ENCODE measurements at regions not wholly inside any gene's neighbourhood (a gene's known extent, or its start where the extent isn't known, plus 50 kb on each side); places are given as distances from the start of the nearest gene placed in this dataset.

DNA sequence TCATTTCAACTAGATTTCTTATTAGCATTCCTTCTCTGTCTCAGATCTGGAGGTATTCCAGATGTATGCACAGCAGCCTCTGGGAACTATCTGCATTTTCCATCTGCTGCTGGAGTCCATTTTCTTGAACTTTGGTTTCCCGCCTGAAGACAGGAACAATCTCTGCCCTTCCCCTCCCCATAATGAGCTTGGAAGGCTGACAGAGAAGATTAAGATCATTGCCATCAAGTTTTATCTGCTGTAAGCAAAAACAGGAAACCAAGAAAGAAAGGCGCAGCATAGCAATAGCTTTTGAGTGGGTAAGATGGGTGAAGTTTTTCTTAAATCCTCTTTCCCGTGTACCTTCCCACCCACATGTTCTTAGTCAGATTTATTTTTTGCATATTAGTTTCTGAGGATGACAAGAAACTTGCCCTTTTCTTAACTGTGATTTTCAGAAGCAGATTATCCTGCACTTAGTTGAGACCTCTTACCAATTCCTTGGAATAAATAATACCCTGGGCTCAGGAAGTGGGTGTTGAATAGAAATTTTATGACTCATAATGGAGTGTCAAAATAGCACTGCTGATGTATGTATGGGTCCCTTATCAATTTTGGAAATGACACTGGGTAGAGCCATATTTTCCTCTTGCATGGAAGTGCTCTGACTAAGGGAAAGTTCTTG is 78.3 kb downstream of the CT47B1 start:
- TF ChIP-seq, protein P1, sequence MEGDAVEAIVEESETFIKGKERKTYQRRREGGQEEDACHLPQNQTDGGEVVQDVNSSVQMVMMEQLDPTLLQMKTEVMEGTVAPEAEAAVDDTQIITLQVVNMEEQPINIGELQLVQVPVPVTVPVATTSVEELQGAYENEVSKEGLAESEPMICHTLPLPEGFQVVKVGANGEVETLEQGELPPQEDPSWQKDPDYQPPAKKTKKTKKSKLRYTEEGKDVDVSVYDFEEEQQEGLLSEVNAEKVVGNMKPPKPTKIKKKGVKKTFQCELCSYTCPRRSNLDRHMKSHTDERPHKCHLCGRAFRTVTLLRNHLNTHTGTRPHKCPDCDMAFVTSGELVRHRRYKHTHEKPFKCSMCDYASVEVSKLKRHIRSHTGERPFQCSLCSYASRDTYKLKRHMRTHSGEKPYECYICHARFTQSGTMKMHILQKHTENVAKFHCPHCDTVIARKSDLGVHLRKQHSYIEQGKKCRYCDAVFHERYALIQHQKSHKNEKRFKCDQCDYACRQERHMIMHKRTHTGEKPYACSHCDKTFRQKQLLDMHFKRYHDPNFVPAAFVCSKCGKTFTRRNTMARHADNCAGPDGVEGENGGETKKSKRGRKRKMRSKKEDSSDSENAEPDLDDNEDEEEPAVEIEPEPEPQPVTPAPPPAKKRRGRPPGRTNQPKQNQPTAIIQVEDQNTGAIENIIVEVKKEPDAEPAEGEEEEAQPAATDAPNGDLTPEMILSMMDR (conservative IDR thresholded peaks at IDR 0.05; ENCODE audit: low read length) = no peak
- no peak for TF ChIP-seq EZH2phosphoT487 (IDR thresholded peaks at IDR 0.05; ENCODE audit: borderline replicate concordance, low read depth, low read length)
- Histone ChIP-seq H4K20me1 (ENCODE audit: insufficient read depth, low read length) (no peaks in the 10 kb centered on the region), H3K9me3 (ENCODE audit: low read length) (no peaks in the 10 kb centered on the region), H3K79me2 (ENCODE audit: insufficient read depth, low read depth, low read length) (no peaks in the 10 kb centered on the region), H2AFZ (ENCODE audit: low read length) (no peak overlapping the region), H3K36me3 (ENCODE audit: insufficient read depth, low read length) (no peaks in the 10 kb centered on the region), H3K9me2 (ENCODE audit: insufficient read depth, low read length) (no peaks in the 10 kb centered on the region), H3K4me3 (ENCODE audit: low read depth, low read length, poor library complexity, severe bottlenecking) (no peak overlapping the region), H3K27ac (ENCODE audit: low read depth, low read length, poor library complexity, severe bottlenecking) (no peak overlapping the region), H3K4me2 (ENCODE audit: low read length) (no peak overlapping the region), H3K4me1 (ENCODE audit: insufficient read depth, low read length, poor library complexity, severe bottlenecking) (peaks cover 8% of the 10 kb centered on the region)
- no peak for DNase-seq (ENCODE audit: low spot score)
- ChIA-PET POLR2A (interaction anchor here (0.7 kb wide), 1 partner anchor 281 kb away, joined by 4 read pairs; no protein-coding TSS in a partner anchor), CTCF (ENCODE audit: unreplicated experiment) (no interaction called here)
- intact Hi-C loops (cut with micrococcal nuclease; ENCODE audit: unreplicated experiment) = no loop called here
- BruUV-seq (replicated peaks) = no TSS peak

DNA sequence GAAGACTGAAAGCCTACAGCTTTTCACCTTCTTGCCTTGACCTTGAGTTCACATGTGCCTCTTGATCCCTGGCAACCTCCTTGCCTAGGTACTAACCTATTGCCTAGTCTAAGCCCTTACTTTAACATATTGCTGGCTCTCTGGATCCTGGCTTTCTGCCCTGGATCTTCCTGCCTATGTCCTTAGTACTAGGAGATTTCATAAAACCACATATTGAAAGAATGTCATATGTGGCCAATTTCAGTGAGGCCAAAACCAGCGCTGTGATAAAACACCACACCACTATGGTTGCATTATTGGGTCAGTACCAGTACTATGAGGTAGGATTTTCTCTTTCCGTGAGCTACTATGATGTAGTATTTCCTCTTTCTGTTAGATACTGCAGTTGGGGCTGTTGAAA is 80.4 kb downstream of the CT47B1 start:
- no peaks in the 10 kb centered on the region for H3K79me2 ChIP-seq (ENCODE audit: insufficient read depth, low read depth, low read length)
- TF ChIP-seq, protein P1 (conservative IDR thresholded peaks at IDR 0.05; ENCODE audit: low read length) = no peak
- no peak for TF ChIP-seq EZH2phosphoT487 (IDR thresholded peaks at IDR 0.05; ENCODE audit: borderline replicate concordance, low read depth, low read length)
- ChIA-PET POLR2A (no interaction called here), CTCF (ENCODE audit: unreplicated experiment) (no interaction called here)
- no peak overlapping the region for H3K4me3 ChIP-seq (ENCODE audit: low read depth, low read length, poor library complexity, severe bottlenecking)
- H4K20me1 ChIP-seq (ENCODE audit: insufficient read depth, low read length) = no peaks in the 10 kb centered on the region
- no peak overlapping the region for H2AFZ ChIP-seq (ENCODE audit: low read length)
- no TSS peak for BruUV-seq (replicated peaks)
- H3K4me1 ChIP-seq (ENCODE audit: insufficient read depth, low read length, poor library complexity, severe bottlenecking) = peaks cover 8% of the 10 kb centered on the region
- no peaks in the 10 kb centered on the region for H3K9me3 ChIP-seq (ENCODE audit: low read length)
- H3K9me2 ChIP-seq (ENCODE audit: insufficient read depth, low read length) = no peaks in the 10 kb centered on the region
- no peaks in the 10 kb centered on the region for H3K36me3 ChIP-seq (ENCODE audit: insufficient read depth, low read length)
- DNase-seq (ENCODE audit: low spot score) = no peak
- H3K27ac ChIP-seq (ENCODE audit: low read depth, low read length, poor library complexity, severe bottlenecking) = no peak overlapping the region
- intact Hi-C loops (cut with micrococcal nuclease; ENCODE audit: unreplicated experiment) = no loop called here
- H3K4me2 ChIP-seq (ENCODE audit: low read length) = no peak overlapping the region

DNA sequence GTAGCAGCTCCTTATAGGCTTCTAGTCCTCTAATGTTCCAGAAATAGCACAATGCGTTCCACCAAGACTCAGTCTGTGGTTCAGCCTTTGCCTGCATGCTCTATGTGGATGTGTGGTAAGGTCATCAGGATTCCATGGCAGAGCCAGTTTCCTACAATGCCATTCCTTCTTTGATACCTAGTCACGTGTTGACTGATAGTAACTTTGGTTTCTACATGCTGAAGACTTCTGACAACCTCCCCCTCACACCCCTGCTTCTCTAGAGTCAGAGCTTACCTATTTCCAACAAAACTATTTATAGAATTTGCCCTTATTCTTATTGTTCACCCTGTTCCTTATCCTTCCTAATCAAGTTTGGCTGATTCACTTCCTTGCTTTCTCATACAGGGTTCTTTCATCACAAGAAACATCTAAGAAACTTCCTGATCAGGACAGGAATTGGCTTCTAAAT is 81.1 kb downstream of the CT47B1 start:
- Histone ChIP-seq H2AFZ (ENCODE audit: low read length) (peak overlapping the region; percentile 46; the same call in 1 of the 2 replicates), H3K9me2 (ENCODE audit: insufficient read depth, low read length) (no peaks in the 10 kb centered on the region), H3K79me2 (ENCODE audit: insufficient read depth, low read depth, low read length) (no peaks in the 10 kb centered on the region), H3K4me2 (ENCODE audit: low read length) (no peak overlapping the region), H3K4me3 (ENCODE audit: low read depth, low read length, poor library complexity, severe bottlenecking) (no peak overlapping the region), H3K4me1 (ENCODE audit: insufficient read depth, low read length, poor library complexity, severe bottlenecking) (peaks cover 8% of the 10 kb centered on the region), H3K9me3 (ENCODE audit: low read length) (no peaks in the 10 kb centered on the region), H4K20me1 (ENCODE audit: insufficient read depth, low read length) (no peaks in the 10 kb centered on the region), H3K36me3 (ENCODE audit: insufficient read depth, low read length) (no peaks in the 10 kb centered on the region), H3K27ac (ENCODE audit: low read depth, low read length, poor library complexity, severe bottlenecking) (no peak overlapping the region)
- ChIA-PET CTCF (ENCODE audit: unreplicated experiment) (no interaction called here), POLR2A (interaction anchor here (0.7 kb wide), 1 partner anchor 280 kb away, joined by 3 read pairs; no protein-coding TSS in a partner anchor)
- no peak for TF ChIP-seq EZH2phosphoT487 (IDR thresholded peaks at IDR 0.05; ENCODE audit: borderline replicate concordance, low read depth, low read length)
- TF ChIP-seq, protein P1 (conservative IDR thresholded peaks at IDR 0.05; ENCODE audit: low read length) = no peak
- DNase-seq (ENCODE audit: low spot score) = no peak
- intact Hi-C loops (cut with micrococcal nuclease; ENCODE audit: unreplicated experiment) = loop anchor here (5.0 kb wide), 1 partner anchor 778 kb away; no protein-coding TSS in a partner anchor
- BruUV-seq (replicated peaks) = no TSS peak

All from OCI-LY7 (cell line).